NCI-H2107 (cell line): ENCODE measurements at regions not wholly inside any gene's neighbourhood (a gene's known extent, or its start where the extent isn't known, plus 50 kb on each side); places are given as distances from the start of the nearest gene placed in this dataset.
"Not testable (repeated sequence)": the region's sequence is repeated elsewhere in the genome, so short reads cannot be mapped to it uniquely, and the experiment has no call there.

ENCODE experiments used
- DNase-seq: peaks from one replicate; lab custom pipeline; 2025; lab: John Stamatoyannopoulos, UW

- no peak for DNase-seq
Observed at GRCh38 chr7:142469696-142470543, 212.1 kb upstream of the PRSS58 start.

- DNase-seq: no peak
Observed at GRCh38 chr7:142468871-142469665, 211.2 kb upstream of the PRSS58 start.

- not testable (repeated sequence) for DNase-seq
Observed at GRCh38 chr7:142467056-142467655, 209.3 kb upstream of the PRSS58 start.

- DNase-seq: no peak
Observed at GRCh38 chr7:142463401-142463850, 205.6 kb upstream of the PRSS58 start.

- DNase-seq: no peak
Observed at GRCh38 chr7:142461437-142461836, 203.6 kb upstream of the PRSS58 start.

- no peak for DNase-seq
Observed at GRCh38 chr7:142460402-142461117, 202.7 kb upstream of the PRSS58 start.

GRCh38 chr7:142459551-142459963 is 201.7 kb upstream of the PRSS58 start:
- no peak for DNase-seq

- DNase-seq: no peak
Observed at GRCh38 chr7:142457146-142457703, 199.4 kb upstream of the PRSS58 start.

GRCh38 chr7:142455392-142455791 is 197.5 kb upstream of the PRSS58 start:
- DNase-seq: no peak

- no peak for DNase-seq
Observed at GRCh38 chr7:142454862-142455261, 197.0 kb upstream of the PRSS58 start.

- no peak for DNase-seq
Observed at GRCh38 chr7:142452791-142453190, 194.9 kb upstream of the PRSS58 start.

GRCh38 chr7:142451817-142452216 is 194.0 kb upstream of the PRSS58 start:
- no peak for DNase-seq

GRCh38 chr7:142451296-142451695 is 193.4 kb upstream of the PRSS58 start:
- DNase-seq: no peak

- DNase-seq: no peak
Observed at GRCh38 chr7:142450695-142451094, 192.8 kb upstream of the PRSS58 start.

GRCh38 chr7:142450206-142450605 is 192.3 kb upstream of the PRSS58 start:
- no peak for DNase-seq

GRCh38 chr7:142448857-142449256 is 191.0 kb upstream of the PRSS58 start:
- not testable (repeated sequence) for DNase-seq

GRCh38 chr7:142447762-142448161 is 189.9 kb upstream of the PRSS58 start:
- no peak for DNase-seq

GRCh38 chr7:142445019-142445686 is 187.3 kb upstream of the PRSS58 start:
- DNase-seq: no peak

GRCh38 chr7:142443216-142444010 is 185.6 kb upstream of the PRSS58 start:
- no peak for DNase-seq

GRCh38 chr7:142442396-142442795 is 184.5 kb upstream of the PRSS58 start:
- DNase-seq: no peak
